ENCODE measurements at regions not wholly inside any gene's neighbourhood (a gene's known extent, or its start where the extent isn't known, plus 50 kb on each side); places are given as distances from the start of the nearest gene placed in this dataset.

DNA sequence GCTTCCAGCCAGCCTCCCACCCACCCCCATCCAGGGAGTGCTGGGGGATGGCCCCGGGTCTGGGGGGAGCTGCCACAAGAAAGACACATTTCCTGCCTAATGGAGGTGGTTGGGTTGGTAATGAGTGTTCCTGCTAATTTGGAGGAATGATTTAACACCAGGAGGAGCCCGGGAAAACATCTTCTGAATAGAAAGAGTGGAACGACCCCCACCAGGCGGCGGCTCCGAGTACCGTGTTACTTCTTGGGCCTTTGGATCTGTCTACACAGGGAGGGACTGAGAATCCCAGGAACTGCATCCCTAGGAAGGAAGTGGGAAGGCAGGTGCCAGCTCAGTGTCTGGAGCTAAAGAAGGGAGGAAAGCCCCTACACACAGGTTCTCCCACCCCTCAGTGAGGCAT lies 64.6 kb downstream of the TSPAN17 start:
- H3K9me3 Mint-ChIP-seq: no peaks in the 10 kb centered on the region
- POLR2A ChIA-PET: no interaction called here
- H3K4me3 Mint-ChIP-seq: no peak overlapping the region
- H3K27ac Mint-ChIP-seq: no peak overlapping the region
- H3K27me3 Mint-ChIP-seq: peaks cover 48% of the 10 kb centered on the region
- no peaks in the 10 kb centered on the region for H3K36me3 Mint-ChIP-seq (ENCODE audit: low read depth)
- H3K4me1 Mint-ChIP-seq: peaks cover 3% of the 10 kb centered on the region
- CTCF ChIA-PET: no interaction called here
- no peak for DNase-seq

- peaks cover 50% of the 10 kb centered on the region for H3K27me3 Mint-ChIP-seq
- no peaks in the 10 kb centered on the region for H3K36me3 Mint-ChIP-seq (ENCODE audit: low read depth)
- DNase-seq: no peak
- ChIA-PET CTCF (interaction anchor here (0.7 kb wide), 2 partner anchors 82 to 1441 kb away, joined by 3 to 4 read pairs; no protein-coding TSS in a partner anchor), POLR2A (no interaction called here)
- H3K27ac Mint-ChIP-seq: no peak overlapping the region
- H3K4me3 Mint-ChIP-seq: no peak overlapping the region
- peaks cover 3% of the 10 kb centered on the region for H3K4me1 Mint-ChIP-seq
- no peaks in the 10 kb centered on the region for H3K9me3 Mint-ChIP-seq
These were observed 65.4 kb downstream of the TSPAN17 start for GRCh38 chr5:176712546-176713304.

DNA sequence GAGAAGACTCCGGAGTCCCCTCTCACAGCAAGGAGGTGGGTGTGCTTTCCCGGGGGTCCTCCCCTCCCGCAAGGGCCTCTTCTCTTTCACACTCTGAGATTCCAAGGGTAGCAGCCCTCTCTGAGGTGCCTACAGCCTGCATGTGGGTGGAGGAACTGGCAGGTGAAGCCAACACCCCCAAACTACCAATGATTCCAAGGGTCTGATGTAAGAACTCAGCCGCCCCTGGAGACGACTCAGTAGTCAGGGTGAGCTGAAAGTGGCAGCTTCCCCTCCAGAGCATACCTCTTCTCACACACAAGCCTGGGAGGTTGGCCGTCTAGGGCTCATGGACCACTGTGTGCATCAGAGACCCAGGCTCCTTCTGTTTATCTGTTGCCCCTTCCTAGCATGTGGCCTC lies 66.1 kb downstream of the TSPAN17 start:
- ChIA-PET POLR2A (no interaction called here), CTCF (no interaction called here)
- H3K4me1 Mint-ChIP-seq: peaks cover 3% of the 10 kb centered on the region
- H3K36me3 Mint-ChIP-seq (ENCODE audit: low read depth): no peaks in the 10 kb centered on the region
- DNase-seq: no peak
- H3K27ac Mint-ChIP-seq: no peak overlapping the region
- H3K27me3 Mint-ChIP-seq: peaks cover 48% of the 10 kb centered on the region
- no peak overlapping the region for H3K4me3 Mint-ChIP-seq
- no peaks in the 10 kb centered on the region for H3K9me3 Mint-ChIP-seq

GRCh38 chr5:176714067-176714466 lies 66.8 kb downstream of the TSPAN17 start:
- H3K36me3 Mint-ChIP-seq (ENCODE audit: low read depth): no peaks in the 10 kb centered on the region
- H3K27me3 Mint-ChIP-seq: peaks cover 49% of the 10 kb centered on the region
- no peak for DNase-seq
- no peaks in the 10 kb centered on the region for H3K9me3 Mint-ChIP-seq
- no peak overlapping the region for H3K4me3 Mint-ChIP-seq
- peaks cover 3% of the 10 kb centered on the region for H3K4me1 Mint-ChIP-seq
- CTCF ChIA-PET: no interaction called here
- POLR2A ChIA-PET: no interaction called here
- no peak overlapping the region for H3K27ac Mint-ChIP-seq

- Mint-ChIP-seq H3K36me3 (ENCODE audit: low read depth) (no peaks in the 10 kb centered on the region), H3K4me1 (peaks cover 3% of the 10 kb centered on the region), H3K27me3 (peaks cover 49% of the 10 kb centered on the region), H3K27ac (no peak overlapping the region), H3K4me3 (no peak overlapping the region), H3K9me3 (no peaks in the 10 kb centered on the region)
- ChIA-PET CTCF (no interaction called here), POLR2A (no interaction called here)
- no peak for DNase-seq
These were observed 69.0 kb downstream of the TSPAN17 start for GRCh38 chr5:176716320-176716719.

- peaks cover 12% of the 10 kb centered on the region for H3K4me1 Mint-ChIP-seq
- DNase-seq: no peak
- ChIA-PET CTCF (no interaction called here), POLR2A (no interaction called here)
- no peak overlapping the region for H3K27ac Mint-ChIP-seq
- H3K4me3 Mint-ChIP-seq: no peak overlapping the region
- peaks cover 35% of the 10 kb centered on the region for H3K27me3 Mint-ChIP-seq
- H3K9me3 Mint-ChIP-seq: no peaks in the 10 kb centered on the region
- no peaks in the 10 kb centered on the region for H3K36me3 Mint-ChIP-seq (ENCODE audit: low read depth)
These were observed 71.9 kb downstream of the TSPAN17 start for GRCh38 chr5:176719113-176719739.

- no peak for DNase-seq
- Mint-ChIP-seq H3K36me3 (ENCODE audit: low read depth) (no peaks in the 10 kb centered on the region), H3K27ac (no peak overlapping the region), H3K4me1 (peaks cover 13% of the 10 kb centered on the region), H3K4me3 (no peak overlapping the region), H3K9me3 (no peaks in the 10 kb centered on the region), H3K27me3 (peaks cover 34% of the 10 kb centered on the region)
- ChIA-PET CTCF (interaction anchor here (1.1 kb wide), 1 partner anchor 61 kb away, joined by 3 read pairs; no protein-coding TSS in a partner anchor), POLR2A (no interaction called here)
These were observed 74.2 kb downstream of the TSPAN17 start for GRCh38 chr5:176721509-176721908.

GRCh38 chr5:176722757-176723156 lies 75.5 kb downstream of the TSPAN17 start:
- CTCF ChIA-PET: interaction anchor here (1.5 to 2.3 kb wide), 2 partner anchors 62 to 65 kb away, joined by 4 to 7 read pairs; no protein-coding TSS in a partner anchor
- DNase-seq: no peak
- no peaks in the 10 kb centered on the region for H3K36me3 Mint-ChIP-seq (ENCODE audit: low read depth)
- no peak overlapping the region for H3K27ac Mint-ChIP-seq
- H3K9me3 Mint-ChIP-seq: no peaks in the 10 kb centered on the region
- no peak overlapping the region for H3K4me3 Mint-ChIP-seq
- H3K27me3 Mint-ChIP-seq: peaks cover 30% of the 10 kb centered on the region
- POLR2A ChIA-PET: no interaction called here
- H3K4me1 Mint-ChIP-seq: peaks cover 13% of the 10 kb centered on the region

- H3K4me1 Mint-ChIP-seq: peaks cover 13% of the 10 kb centered on the region
- POLR2A ChIA-PET: no interaction called here
- H3K27me3 Mint-ChIP-seq: peaks cover 30% of the 10 kb centered on the region
- H3K4me3 Mint-ChIP-seq: no peak overlapping the region
- H3K27ac Mint-ChIP-seq: peak overlapping the region; percentile 34
- H3K9me3 Mint-ChIP-seq: no peaks in the 10 kb centered on the region
- CTCF ChIA-PET: interaction anchor here (0.7 to 2.3 kb wide), 3 partner anchors 63 to 93 kb away, joined by 4 to 7 read pairs (median 4); no protein-coding TSS in a partner anchor
- H3K36me3 Mint-ChIP-seq (ENCODE audit: low read depth): no peaks in the 10 kb centered on the region
- DNase-seq: peak; percentile 22
These were observed 76.2 kb downstream of the TSPAN17 start for GRCh38 chr5:176723440-176723839.

- Mint-ChIP-seq H3K27ac (no peak overlapping the region), H3K4me1 (peaks cover 13% of the 10 kb centered on the region), H3K4me3 (no peak overlapping the region), H3K36me3 (ENCODE audit: low read depth) (no peaks in the 10 kb centered on the region), H3K9me3 (no peaks in the 10 kb centered on the region), H3K27me3 (peaks cover 23% of the 10 kb centered on the region)
- no peak for DNase-seq
- POLR2A ChIA-PET: no interaction called here
- CTCF ChIA-PET: interaction anchor here (0.7 to 1.0 kb wide), 2 partner anchors 64 to 882 kb away, joined by 3 to 4 read pairs; no protein-coding TSS in a partner anchor
These were observed 77.2 kb downstream of the TSPAN17 start for GRCh38 chr5:176724472-176724871.

DNA sequence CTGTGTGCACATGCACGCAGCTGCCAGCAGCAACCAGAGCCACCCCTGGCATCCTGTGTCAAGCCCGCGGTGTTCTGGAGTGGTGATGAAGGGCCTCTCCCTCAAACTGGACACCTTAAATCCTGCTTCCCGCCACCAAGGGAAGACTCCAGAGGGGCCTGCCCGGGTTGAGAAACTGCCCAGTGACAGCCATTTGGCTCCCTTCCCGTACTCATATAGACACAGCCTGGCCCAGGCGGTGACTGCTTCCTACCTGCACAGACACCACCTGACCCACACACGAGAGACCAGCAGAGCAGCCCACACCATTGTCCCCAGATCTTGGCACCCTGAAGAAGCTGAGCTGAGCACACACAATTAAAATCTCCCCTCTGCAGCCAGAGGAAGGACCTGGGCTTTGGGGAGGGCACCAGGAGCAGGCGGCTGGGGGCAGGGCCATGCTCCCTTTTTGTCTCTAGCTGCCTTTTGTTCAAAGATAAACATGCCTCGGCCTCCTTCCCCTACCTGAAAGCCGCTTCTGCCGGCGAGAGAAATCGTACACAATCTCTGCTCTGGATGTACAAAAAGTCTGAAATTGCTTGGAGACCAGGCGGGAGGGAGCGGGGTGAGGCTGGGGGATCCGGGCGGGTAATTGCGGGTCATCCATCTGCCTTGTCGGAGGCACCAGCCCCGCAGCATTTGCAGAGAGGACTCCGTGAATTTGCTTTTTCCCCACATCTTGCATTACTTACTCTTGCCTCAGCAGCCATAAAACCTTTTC lies 78.4 kb downstream of the TSPAN17 start:
- no peak overlapping the region for H3K4me3 Mint-ChIP-seq
- POLR2A ChIA-PET: no interaction called here
- H3K27me3 Mint-ChIP-seq: peaks cover 20% of the 10 kb centered on the region
- H3K4me1 Mint-ChIP-seq: peaks cover 13% of the 10 kb centered on the region
- no peak for DNase-seq
- no peaks in the 10 kb centered on the region for H3K36me3 Mint-ChIP-seq (ENCODE audit: low read depth)
- no peak overlapping the region for H3K27ac Mint-ChIP-seq
- CTCF ChIA-PET: interaction anchor here (1.0 kb wide), 1 partner anchor 65 kb away, joined by 4 read pairs; no protein-coding TSS in a partner anchor
- H3K9me3 Mint-ChIP-seq: peaks cover under 1% of the 10 kb centered on the region

DNA sequence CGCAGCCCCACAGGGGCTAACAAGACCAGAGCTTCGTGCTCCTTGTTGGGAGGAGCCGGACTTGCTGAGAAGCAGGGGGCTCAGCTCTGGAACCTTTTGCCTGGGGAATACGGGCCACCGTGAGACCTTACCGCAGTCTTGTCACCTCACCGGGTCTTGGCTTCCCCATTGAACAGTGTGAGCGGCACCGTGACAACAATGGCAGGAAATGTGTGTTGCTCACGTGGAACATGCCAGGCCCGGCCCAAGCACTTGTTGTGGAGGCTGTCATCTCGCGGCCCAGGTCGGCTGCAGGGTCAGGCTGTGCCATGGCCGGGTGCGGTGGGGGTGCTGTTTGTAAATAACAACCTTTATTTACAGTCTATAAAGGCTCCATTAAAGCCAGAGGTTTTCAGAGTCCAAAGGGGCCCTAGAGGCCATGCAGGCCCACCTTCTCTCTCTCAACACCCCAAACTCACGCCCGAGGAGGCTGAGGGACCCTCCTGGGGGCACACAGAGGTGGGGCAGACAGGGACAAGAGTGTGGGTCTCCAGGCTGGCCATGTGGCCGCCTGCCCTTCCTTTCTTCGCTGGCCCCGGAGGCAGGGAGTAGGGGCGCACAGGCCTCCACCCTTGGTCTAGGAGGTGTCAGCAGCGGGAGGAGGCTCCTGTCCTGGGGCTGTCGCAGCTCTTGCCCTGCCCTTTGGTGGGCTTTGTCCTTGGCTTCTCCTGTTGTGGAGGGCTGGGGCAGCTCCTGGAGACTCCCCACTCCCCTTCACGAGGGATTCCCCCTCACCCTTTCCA lies 79.7 kb downstream of the TSPAN17 start:
- no peak overlapping the region for H3K4me3 Mint-ChIP-seq
- POLR2A ChIA-PET: no interaction called here
- peaks cover 28% of the 10 kb centered on the region for H3K27me3 Mint-ChIP-seq
- H3K27ac Mint-ChIP-seq: no peak overlapping the region
- no peak for DNase-seq
- H3K4me1 Mint-ChIP-seq: peaks cover 13% of the 10 kb centered on the region
- H3K9me3 Mint-ChIP-seq: peaks cover 5% of the 10 kb centered on the region
- CTCF ChIA-PET: no interaction called here
- no peaks in the 10 kb centered on the region for H3K36me3 Mint-ChIP-seq (ENCODE audit: low read depth)

DNA sequence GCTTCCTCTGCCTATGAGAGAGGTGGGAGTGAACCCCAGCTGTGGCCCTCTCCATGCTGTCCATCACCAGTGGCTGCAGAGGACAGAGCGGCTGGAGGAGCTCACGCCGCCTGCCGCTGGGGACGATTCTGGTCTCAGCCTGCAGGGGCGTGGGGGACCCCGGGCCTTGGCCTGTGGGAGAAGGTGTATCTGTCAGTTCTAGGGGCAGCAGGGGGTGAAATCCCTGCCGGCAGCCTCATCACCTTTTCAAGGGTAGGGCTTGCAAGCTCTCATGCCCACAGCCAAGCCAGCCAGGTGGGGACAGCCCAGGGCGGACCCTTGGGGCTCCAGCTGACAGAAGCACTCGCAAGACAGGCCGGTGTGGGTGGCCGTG lies 80.2 kb downstream of the TSPAN17 start:
- H3K9me3 Mint-ChIP-seq: peaks cover 5% of the 10 kb centered on the region
- H3K36me3 Mint-ChIP-seq (ENCODE audit: low read depth): no peaks in the 10 kb centered on the region
- DNase-seq: no peak
- peaks cover 12% of the 10 kb centered on the region for H3K4me1 Mint-ChIP-seq
- H3K27me3 Mint-ChIP-seq: peaks cover 28% of the 10 kb centered on the region
- no peak overlapping the region for H3K4me3 Mint-ChIP-seq
- ChIA-PET CTCF (no interaction called here), POLR2A (no interaction called here)
- H3K27ac Mint-ChIP-seq: no peak overlapping the region
